HEK293 (cell line): ENCODE measurements at regions not wholly inside any gene's neighbourhood (a gene's known extent, or its start where the extent isn't known, plus 50 kb on each side); places are given as distances from the start of the nearest gene placed in this dataset.

Experiments used
- CTCF ChIA-PET: fragments of 350-600 bp; formaldehyde crosslinking; extraction: SDS; loops from one replicate; lab custom pipeline; 2021; ENCODE audit warnings: antibody characterized with exemption; lab: Yijun Ruan, JAX
- POLR2A ChIA-PET: fragments of 300-600 bp; formaldehyde crosslinking; extraction: SDS; loops from one replicate; lab custom pipeline; 2020; ENCODE audit warnings: antibody characterized with exemption, inconsistent platforms; lab: Yijun Ruan, JAX
- H3K27ac ChIP-seq: fragments of 200-500 bp; sonication (Bioruptor generic); 2 replicates; pipeline ENCODE4 v1.5.1; 2014; ENCODE audit warnings: low read depth, low read length, control low read depth, inconsistent platforms; ENCODE audit errors: extremely low read depth
- H3K36me3 ChIP-seq, 2 experiments: fragments of 200-500 bp in 1 of 2; sonication (Bioruptor generic) in 1 of 2; 1 replicate in 1 of 2; 2 replicates in 1 of 2; pipeline ENCODE4 v1.5.1; 2014 to 2017; ENCODE audit warnings: inconsistent platforms in 2 of 2, low read length in 2 of 2; ENCODE audit not compliant: control insufficient read depth in 2 of 2, insufficient read depth in 1 of 2
- H3K4me1 ChIP-seq: fragments of 200-500 bp; sonication (Bioruptor generic); 2 replicates; pipeline ENCODE4 v1.5.1; 2014; ENCODE audit warnings: mild to moderate bottlenecking, low read length, inconsistent platforms; ENCODE audit not compliant: control insufficient read depth, insufficient read depth
- H3K4me3 ChIP-seq: 2 replicates; pipeline ENCODE4 v1.5.1; 2011; ENCODE audit warnings: low read depth, mild to moderate bottlenecking, control low read depth, low read length, moderate library complexity
- H3K9me3 ChIP-seq: fragments of 200-500 bp; sonication (Bioruptor generic); 2 replicates; pipeline ENCODE4 v1.5.1; 2014; ENCODE audit warnings: low read depth, low read length, inconsistent platforms; ENCODE audit not compliant: control insufficient read depth, insufficient read depth
- BCL11B ChIP-seq: fragments of 450-650 bp; formaldehyde crosslinking; IDR thresholded peaks from 2 replicates; pipeline ENCODE4 v1.5.1; 2016; ENCODE audit warnings: low read depth, missing biosample characterization, missing genetic modification characterization
- FEZF1 ChIP-seq: fragments of 450-650 bp; formaldehyde crosslinking; IDR thresholded peaks from 2 replicates; pipeline ENCODE4 v1.5.1; 2016; ENCODE audit warnings: missing biosample characterization, missing genetic modification characterization
- HOXC10 ChIP-seq: sonication (generic); formaldehyde crosslinking; IDR thresholded peaks from 2 replicates; pipeline ENCODE4 v1.8.1; 2023; ENCODE audit warnings: mild to moderate bottlenecking, missing genetic modification reagents
- KLF10 ChIP-seq: fragments of 450-650 bp; IDR thresholded peaks from 2 replicates; pipeline ENCODE4 v1.5.1; 2018; ENCODE audit warnings: missing biosample characterization, mild to moderate bottlenecking, missing genetic modification characterization
- KLF9 ChIP-seq: fragments of 450-650 bp; formaldehyde crosslinking; IDR thresholded peaks from 2 replicates; pipeline ENCODE4 v1.5.1; 2016; ENCODE audit warnings: missing biosample characterization, missing genetic modification characterization, low read depth
- PRDM1 ChIP-seq: fragments of 450-650 bp; formaldehyde crosslinking; IDR thresholded peaks from 2 replicates; pipeline ENCODE4; 2016; ENCODE audit warnings: missing biosample characterization, missing genetic modification characterization
- REST ChIP-seq: fragments of 450-650 bp; formaldehyde crosslinking; IDR thresholded peaks from 2 replicates; pipeline ENCODE4 v1.5.1; 2016; ENCODE audit warnings: missing biosample characterization, missing genetic modification characterization
- ZBTB21 ChIP-seq: fragments of 450-650 bp; formaldehyde crosslinking; IDR thresholded peaks from 2 replicates; pipeline ENCODE4 v1.5.1; 2017; ENCODE audit warnings: missing biosample characterization, missing genetic modification characterization
- ZFP3 ChIP-seq: fragments of 450-650 bp; formaldehyde crosslinking; IDR thresholded peaks from 2 replicates; pipeline ENCODE4 v1.5.1; 2016; ENCODE audit warnings: low read depth, missing biosample characterization, missing genetic modification characterization
- ZIC2 ChIP-seq: fragments of 450-650 bp; formaldehyde crosslinking; IDR thresholded peaks from 2 replicates; pipeline ENCODE4 v1.5.1; 2016; ENCODE audit warnings: missing biosample characterization, missing genetic modification characterization
- ZNF19 ChIP-seq: fragments of 450-650 bp; formaldehyde crosslinking; IDR thresholded peaks from 2 replicates; pipeline ENCODE4; 2016; ENCODE audit warnings: missing biosample characterization, missing genetic modification characterization, low read depth
- ZNF280C ChIP-seq: fragments of 450-650 bp; formaldehyde crosslinking; IDR thresholded peaks from 2 replicates; pipeline ENCODE4 v1.5.1; 2016; ENCODE audit warnings: missing biosample characterization, missing genetic modification characterization
- ZNF302 ChIP-seq: fragments of 450-650 bp; formaldehyde crosslinking; IDR thresholded peaks from 2 replicates; pipeline ENCODE4 v1.5.1; 2016; ENCODE audit warnings: missing biosample characterization, missing genetic modification characterization, low read depth
- ZNF311 ChIP-seq: fragments of 450-650 bp; formaldehyde crosslinking; IDR thresholded peaks from 2 replicates; pipeline ENCODE4 v1.5.1; 2017; ENCODE audit warnings: missing biosample characterization, missing genetic modification characterization, borderline replicate concordance
- ZNF521 ChIP-seq: fragments of 450-650 bp; formaldehyde crosslinking; IDR thresholded peaks from 2 replicates; pipeline ENCODE4 v1.5.1; 2017; ENCODE audit warnings: missing biosample characterization, mild to moderate bottlenecking, missing genetic modification characterization
- ZNF610 ChIP-seq: fragments of 450-650 bp; formaldehyde crosslinking; IDR thresholded peaks from 2 replicates; pipeline ENCODE4 v1.5.1; 2016; ENCODE audit warnings: missing biosample characterization, missing genetic modification characterization, borderline replicate concordance
- ZNF629 ChIP-seq: fragments of 450-650 bp; formaldehyde crosslinking; IDR thresholded peaks from 2 replicates; pipeline ENCODE4 v1.5.1; 2017; ENCODE audit warnings: missing biosample characterization, missing genetic modification characterization
- ZNF658 ChIP-seq: fragments of 450-650 bp; formaldehyde crosslinking; IDR thresholded peaks from 2 replicates; pipeline ENCODE4; 2016; ENCODE audit warnings: missing biosample characterization, missing genetic modification characterization
- TF ChIP-seq, protein P1 (sequence below): fragments of 450-650 bp; formaldehyde crosslinking; IDR thresholded peaks from 2 replicates; pipeline ENCODE4; 2016; ENCODE audit warnings: missing biosample characterization, missing genetic modification characterization

- TF ChIP-seq KLF9 (tag by site-specific recombination) (no peak), PRDM1 (tag by site-specific recombination) (no peak), ZNF19 (no peak)
- TF ChIP-seq, protein P1, sequence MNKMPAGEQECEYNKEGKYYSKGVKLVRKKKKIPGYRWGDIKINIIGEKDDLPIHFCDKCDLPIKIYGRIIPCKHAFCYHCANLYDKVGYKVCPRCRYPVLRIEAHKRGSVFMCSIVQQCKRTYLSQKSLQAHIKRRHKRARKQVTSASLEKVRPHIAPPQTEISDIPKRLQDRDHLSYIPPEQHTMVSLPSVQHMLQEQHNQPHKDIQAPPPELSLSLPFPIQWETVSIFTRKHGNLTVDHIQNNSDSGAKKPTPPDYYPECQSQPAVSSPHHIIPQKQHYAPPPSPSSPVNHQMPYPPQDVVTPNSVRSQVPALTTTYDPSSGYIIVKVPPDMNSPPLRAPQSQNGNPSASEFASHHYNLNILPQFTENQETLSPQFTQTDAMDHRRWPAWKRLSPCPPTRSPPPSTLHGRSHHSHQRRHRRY (tag by site-specific recombination): no peak
- CTCF ChIA-PET: no interaction called here
- POLR2A ChIA-PET: interaction anchor here (0.6 kb wide), 1 partner anchor 403 kb away, joined by 3 read pairs; no protein-coding TSS in a partner anchor
- Histone ChIP-seq H3K4me1 (no peaks in the 10 kb centered on the region), H3K9me3 (no peaks in the 10 kb centered on the region), H3K4me3 (no peak overlapping the region), H3K27ac (no peak overlapping the region), H3K36me3 (no peaks in the 10 kb centered on the region)
Measured at GRCh38 chr10:90399782-90400181, 458.1 kb downstream of the HTR7 start.

GRCh38 chr10:90403211-90404000 lies 454.4 kb downstream of the HTR7 start:
- no peak for TF ChIP-seq ZIC2 (tag by site-specific recombination)
- no peak for TF ChIP-seq ZNF302 (tag by site-specific recombination)
- no peak for TF ChIP-seq BCL11B (tag by site-specific recombination)
- no peak for TF ChIP-seq ZFP3
- TF ChIP-seq ZNF311 (tag by site-specific recombination): no peak
- TF ChIP-seq FEZF1: no peak
- no peak for TF ChIP-seq ZNF521
- no peak for TF ChIP-seq ZNF280C (tag by site-specific recombination)
- TF ChIP-seq HOXC10 (CRISPR knock-in tag): no peak
- no peak for TF ChIP-seq ZNF658
- TF ChIP-seq ZNF610 (tag by site-specific recombination): no peak
- TF ChIP-seq REST (tag by site-specific recombination): no peak
- TF ChIP-seq KLF10 (tag by site-specific recombination): no peak
- TF ChIP-seq ZNF629: no peak
- no peak for TF ChIP-seq ZBTB21 (tag by site-specific recombination)
- TF ChIP-seq, all 188 proteins: peak for 0
- POLR2A ChIA-PET: no interaction called here
- H3K4me1 ChIP-seq: no peaks in the 10 kb centered on the region
- H3K27ac ChIP-seq: no peak overlapping the region
- CTCF ChIA-PET: no interaction called here
- H3K4me3 ChIP-seq: no peak overlapping the region
- H3K36me3 ChIP-seq: no peaks in the 10 kb centered on the region
- no peaks in the 10 kb centered on the region for H3K9me3 ChIP-seq
